Cerebellar nuclear complex (tissue), 1 donor: ENCODE measurements at regions not wholly inside any gene's neighbourhood (a gene's known extent, or its start where the extent isn't known, plus 50 kb on each side); places are given as distances from the start of the nearest gene placed in this dataset.
"Not testable (repeated sequence)": the region's sequence is repeated elsewhere in the genome, so short reads cannot be mapped to it uniquely, and the experiment has no call there.

Experiments
- DNase-seq, 2 experiments: peaks; one replicate each; lab custom pipeline; 2025; lab: John Stamatoyannopoulos, UW

- DNase-seq = no peak
These were observed 246.7 kb downstream of the TTC6 start for GRCh38 chr14:37842106-37842505.

GRCh38 chr14:37843954-37844607 lies 248.7 kb downstream of the TTC6 start:
- DNase-seq = no peak

- no peak for DNase-seq
These were observed 249.2 kb downstream of the TTC6 start for GRCh38 chr14:37844614-37845013.

- no peak for DNase-seq
These were observed 253.7 kb downstream of the TTC6 start for GRCh38 chr14:37848985-37849621.

GRCh38 chr14:37851054-37851453 lies 255.6 kb downstream of the TTC6 start:
- no peak for DNase-seq

GRCh38 chr14:37855871-37856270 lies 260.4 kb downstream of the TTC6 start:
- no peak for DNase-seq

- DNase-seq = no peak
These were observed 262.4 kb downstream of the TTC6 start for GRCh38 chr14:37857774-37858266.

- no peak for DNase-seq
These were observed 263.3 kb downstream of the TTC6 start for GRCh38 chr14:37858733-37859132.

GRCh38 chr14:37859177-37859576 lies 263.7 kb downstream of the TTC6 start:
- DNase-seq = no peak

GRCh38 chr14:37862263-37862662 lies 266.8 kb downstream of the TTC6 start:
- DNase-seq = no peak

- DNase-seq = no peak
These were observed 268.7 kb downstream of the TTC6 start for GRCh38 chr14:37864128-37864527.

- DNase-seq = no peak
These were observed 269.7 kb downstream of the TTC6 start for GRCh38 chr14:37864861-37865718.

GRCh38 chr14:37865719-37866549 lies 270.5 kb downstream of the TTC6 start:
- no peak for DNase-seq

- no peak for DNase-seq
These were observed 274.2 kb downstream of the TTC6 start for GRCh38 chr14:37869633-37870032.

GRCh38 chr14:37870170-37870569 lies 274.7 kb downstream of the TTC6 start:
- DNase-seq = no peak

- no peak for DNase-seq
These were observed 275.4 kb downstream of the TTC6 start for GRCh38 chr14:37870632-37871346.

GRCh38 chr14:37874065-37874428 lies 278.6 kb downstream of the TTC6 start:
- not testable (repeated sequence) for DNase-seq

- no peak for DNase-seq
These were observed 279.1 kb downstream of the TTC6 start for GRCh38 chr14:37874429-37875109.

GRCh38 chr14:37888234-37888633 lies 292.8 kb downstream of the TTC6 start:
- DNase-seq = no peak

- DNase-seq = no peak
These were observed 293.7 kb downstream of the TTC6 start for GRCh38 chr14:37889087-37889486.

GRCh38 chr14:37890095-37890494 lies 294.7 kb downstream of the TTC6 start:
- no peak for DNase-seq
